B cell (primary cell): ENCODE measurements at regions not wholly inside any gene's neighbourhood (a gene's known extent, or its start where the extent isn't known, plus 50 kb on each side); places are given as distances from the start of the nearest gene placed in this dataset.

Experiments used
- ATAC-seq: fragments of 200-7000 bp; cut with Tn5 transposase; one replicate; pipeline ENCODE4 v1.10.0; 2021; ENCODE audit warnings: low read depth, mild to moderate bottlenecking, moderate number of reproducible peaks, moderate library complexity
- CTCF ChIA-PET: fragments of 350-600 bp; sonication (Branson Sonifier 250); formaldehyde crosslinking; loops from one replicate; lab custom pipeline; 2021; ENCODE audit warnings: antibody characterized with exemption, inconsistent platforms; lab: Charles Lee
- POLR2A ChIA-PET: fragments of 350-600 bp; sonication (Branson Sonifier 250); formaldehyde crosslinking; loops from one replicate; lab custom pipeline; 2021; ENCODE audit warnings: antibody characterized with exemption; lab: Charles Lee
- DNase-seq: peaks from one replicate; pipeline ENCODE4 v3.0.0; 2013
- H2AFZ ChIP-seq: 2 replicates; pipeline ENCODE4 v1.6.1; 2012; ENCODE audit warnings: mild to moderate bottlenecking, low read depth, low read length; ENCODE audit not compliant: insufficient read depth, poor library complexity, severe bottlenecking
- H3K27ac ChIP-seq, 2 donors: 1 replicate in 1 of 2; 2 replicates in 1 of 2; pipeline ENCODE4 v1.5.1; 2012 to 2013; ENCODE audit warnings: low read length in 2 of 2, mild to moderate bottlenecking in 2 of 2, moderate library complexity in 1 of 2
- H3K27me3 ChIP-seq, 4 experiments: fragments of 200-600 bp in 1 of 4; sonication (generic) in 1 of 4; replicated peaks in 1 of 4; 1 replicate in 2 of 4; 2 replicates in 2 of 4; pipeline versions ENCODE4 v1.6.1 to v1.7.0; 2013 to 2016; ENCODE audit warnings: low read length in 3 of 4, mild to moderate bottlenecking in 2 of 4, mixed read lengths in 1 of 4, moderate library complexity in 1 of 4; ENCODE audit not compliant: insufficient read depth in 4 of 4, control insufficient read depth in 3 of 4; ENCODE audit errors: control extremely low read depth in 1 of 4
- H3K36me3 ChIP-seq, 2 experiments: replicated peaks in 1 of 2; 1 replicate in 1 of 2; 2 replicates in 1 of 2; pipeline versions ENCODE4 v1.6.1 to v1.7.1; 2013; ENCODE audit warnings: low read length in 1 of 2; ENCODE audit not compliant: insufficient read depth in 2 of 2, control insufficient read depth in 1 of 2; ENCODE audit errors: control extremely low read depth in 1 of 2, extremely low read depth in 1 of 2
- H3K4me1 ChIP-seq, 2 donors: fragments of 200-600 bp in 1 of 2; sonication (generic) in 1 of 2; 1 replicate in 1 of 2; 2 replicates in 1 of 2; pipeline versions ENCODE4 v1.5.1 to v1.6.1; 2013 to 2017; ENCODE audit warnings: low read length in 2 of 2; ENCODE audit not compliant: control insufficient read depth in 2 of 2, insufficient read depth in 2 of 2
- H3K4me2 ChIP-seq: replicated peaks from 2 replicates; pipeline ENCODE3; 2012; ENCODE audit warnings: mild to moderate bottlenecking, low read depth, low read length; ENCODE audit not compliant: poor library complexity, severe bottlenecking
- H3K4me3 ChIP-seq, 5 experiments: fragments of 200-600 bp in 1 of 5; sonication (generic) in 1 of 5; 1 replicate in 3 of 5; 2 replicates in 2 of 5; pipeline versions ENCODE4 v1.5.1 to v1.7.0; 2011 to 2016; ENCODE audit warnings: low read length in 4 of 5, mild to moderate bottlenecking in 4 of 5, low read depth in 2 of 5, control low read depth in 1 of 5, moderate library complexity in 1 of 5; ENCODE audit not compliant: insufficient read depth in 1 of 5; ENCODE audit errors: control extremely low read depth in 1 of 5, extremely low read depth in 1 of 5
- H3K79me2 ChIP-seq: fragments of 200-600 bp; sonication (generic); one replicate; pipeline ENCODE4 v1.6.0; 2016; ENCODE audit warnings: low read length; ENCODE audit not compliant: control insufficient read depth, insufficient read depth
- H3K9ac ChIP-seq: fragments of 200-600 bp; sonication (generic); 2 replicates; pipeline ENCODE4 v1.6.1; 2017; ENCODE audit warnings: mild to moderate bottlenecking, low read length, moderate library complexity
- H3K9me3 ChIP-seq, 3 donors: one replicate each; pipeline versions ENCODE4 v1.6.1 to v1.7.1; 2013; ENCODE audit warnings: low read length in 2 of 3; ENCODE audit not compliant: control insufficient read depth in 2 of 3, insufficient read depth in 1 of 3; ENCODE audit errors: control extremely low read depth in 1 of 3
- H4K20me1 ChIP-seq: 2 replicates; pipeline ENCODE4 v1.6.0; 2012; ENCODE audit warnings: mild to moderate bottlenecking, low read length; ENCODE audit not compliant: insufficient read depth, control insufficient read depth, poor library complexity, severe bottlenecking
- H3K27ac Mint-ChIP-seq: one replicate; pipeline ENCODE4 v1.8.0; 2021; ENCODE audit warnings: mixed read lengths
- H3K27me3 Mint-ChIP-seq: one replicate; pipeline ENCODE4 v1.8.0; 2021; ENCODE audit warnings: mixed read lengths
- H3K4me1 Mint-ChIP-seq: one replicate; pipeline ENCODE4 v1.8.0; 2021; ENCODE audit warnings: mixed read lengths
- H3K4me3 Mint-ChIP-seq: one replicate; pipeline ENCODE4 v1.8.0; 2021; ENCODE audit warnings: mixed read lengths
- H3K9me3 Mint-ChIP-seq: one replicate; pipeline ENCODE4 v1.8.0; 2022; ENCODE audit warnings: mixed read lengths; ENCODE audit not compliant: insufficient read depth
- CTCF ChIP-seq: fragments of 200-600 bp; IDR thresholded peaks from one replicate; pipeline ENCODE4 v1.8.0; 2022; ENCODE audit warnings: antibody characterized with exemption, mild to moderate bottlenecking
- EZH2 ChIP-seq: IDR thresholded peaks from 2 replicates; pipeline ENCODE4 v1.6.1; 2012; ENCODE audit warnings: borderline replicate concordance, low read depth, mild to moderate bottlenecking, moderate library complexity, low read length; ENCODE audit not compliant: insufficient read depth, poor library complexity, severe bottlenecking
- WGBS: methylation state at CpG from one replicate; pipeline ENCODE4 v1.1.5; 2013; ENCODE audit warnings: missing lambda C conversion rate; ENCODE audit not compliant: insufficient coverage; 5-methylcytosine and 5-hydroxymethylcytosine counted together
- intact Hi-C: fragments of 100-400 bp; cut with micrococcal nuclease; formaldehyde crosslinking; loops from one replicate; pipeline ENCODE4 v1.10.0; 2022

GRCh38 chr2:71839826-71840225 lies 307.8 kb downstream of the CYP26B1 start:
- Histone ChIP-seq H3K36me3 (no peaks in the 10 kb centered on the region), H3K27ac (no peak overlapping the region), H3K4me2 (no peak overlapping the region), H3K9me3 (no peaks in the 10 kb centered on the region), H3K79me2 (no peaks in the 10 kb centered on the region), H3K9ac (no peak overlapping the region), H3K4me3 (no peak overlapping the region), H3K27me3 (peaks cover 0 to 3% (median 0%) of the 10 kb centered on the region in 4 experiments), H2AFZ (no peak overlapping the region), H3K4me1 (no peaks in the 10 kb centered on the region), H4K20me1 (no peaks in the 10 kb centered on the region)
- Mint-ChIP-seq H3K27me3 (peaks cover 9% of the 10 kb centered on the region), H3K27ac (no peak overlapping the region), H3K4me1 (no peaks in the 10 kb centered on the region), H3K4me3 (no peak overlapping the region), H3K9me3 (no peaks in the 10 kb centered on the region)
- ChIA-PET POLR2A (no interaction called here), CTCF (no interaction called here)
- DNase-seq (no peak), ATAC-seq (no peak)
- TF ChIP-seq CTCF = no peak
- TF ChIP-seq EZH2 = no peak
- WGBS = no CpG with 5 or more reads among the region's 2 CpGs
- intact Hi-C loops = no loop called here

GRCh38 chr2:71834796-71835195 lies 312.9 kb downstream of the CYP26B1 start:
- TF ChIP-seq EZH2 (no peak), CTCF (no peak)
- DNase-seq = no peak
- H3K27me3 ChIP-seq = no peaks in the 10 kb centered on the region
- peaks cover 0 to 4% (median 0%) of the 10 kb centered on the region in 3 donors for H3K9me3 ChIP-seq
- H4K20me1 ChIP-seq = no peaks in the 10 kb centered on the region
- H3K79me2 ChIP-seq = no peaks in the 10 kb centered on the region
- no peaks in the 10 kb centered on the region for H3K9me3 Mint-ChIP-seq
- no peak overlapping the region for H2AFZ ChIP-seq
- intact Hi-C loops = no loop called here
- 100% methylated on average over 1 of the region's 2 CpGs for WGBS
- H3K27me3 Mint-ChIP-seq = peaks cover 3% of the 10 kb centered on the region
- H3K4me1 Mint-ChIP-seq = no peaks in the 10 kb centered on the region
- no peak overlapping the region for H3K4me3 ChIP-seq
- H3K27ac Mint-ChIP-seq = no peak overlapping the region
- no peaks in the 10 kb centered on the region for H3K36me3 ChIP-seq
- no peak overlapping the region for H3K9ac ChIP-seq
- H3K4me1 ChIP-seq = no peaks in the 10 kb centered on the region
- no peak overlapping the region for H3K4me2 ChIP-seq
- H3K27ac ChIP-seq = no peak overlapping the region
- ChIA-PET POLR2A (no interaction called here), CTCF (no interaction called here)
- ATAC-seq = no peak
- H3K4me3 Mint-ChIP-seq = no peak overlapping the region
